ACC112 (cell line): ENCODE measurements at regions not wholly inside any gene's neighbourhood (a gene's known extent, or its start where the extent isn't known, plus 50 kb on each side); places are given as distances from the start of the nearest gene placed in this dataset.

Source experiments
- H2AFZ ChIP-seq: fragments of 200-600 bp; sonication (generic); one replicate; pipeline ENCODE4 v1.6.0; 2017; ENCODE audit warnings: antibody characterized with exemption, low read length; ENCODE audit not compliant: unreplicated experiment
- H3K27ac ChIP-seq: fragments of 200-600 bp; sonication (generic); 2 replicates; pipeline ENCODE4 v1.5.1; 2014; ENCODE audit warnings: low read depth, mild to moderate bottlenecking, antibody characterized with exemption, low read length, moderate library complexity
- H3K27me3 ChIP-seq: fragments of 200-600 bp; sonication (generic); 2 replicates; pipeline ENCODE4 v1.6.1; 2014; ENCODE audit warnings: mild to moderate bottlenecking, antibody characterized with exemption, low read length, moderate library complexity, mixed read lengths; ENCODE audit not compliant: insufficient read depth
- H3K36me3 ChIP-seq: fragments of 200-600 bp; sonication (generic); 2 replicates; pipeline ENCODE4 v1.6.1; 2016; ENCODE audit warnings: mild to moderate bottlenecking, antibody characterized with exemption, low read length, moderate library complexity, mixed read lengths; ENCODE audit not compliant: insufficient read depth
- H3K4me1 ChIP-seq: fragments of 200-600 bp; sonication (generic); one replicate; pipeline ENCODE4 v1.6.1; 2016; ENCODE audit warnings: low read length, mixed read lengths; ENCODE audit not compliant: insufficient read depth, unreplicated experiment, control insufficient read depth
- H3K4me3 ChIP-seq: fragments of 200-600 bp; sonication (generic); 2 replicates; pipeline ENCODE4 v1.5.1; 2014; ENCODE audit warnings: mild to moderate bottlenecking, low read depth, low read length
- H3K79me2 ChIP-seq: fragments of 200-600 bp; sonication (generic); one replicate; pipeline ENCODE4 v1.6.0; 2016; ENCODE audit warnings: low read length; ENCODE audit not compliant: control insufficient read depth, unreplicated experiment, insufficient read depth

DNA sequence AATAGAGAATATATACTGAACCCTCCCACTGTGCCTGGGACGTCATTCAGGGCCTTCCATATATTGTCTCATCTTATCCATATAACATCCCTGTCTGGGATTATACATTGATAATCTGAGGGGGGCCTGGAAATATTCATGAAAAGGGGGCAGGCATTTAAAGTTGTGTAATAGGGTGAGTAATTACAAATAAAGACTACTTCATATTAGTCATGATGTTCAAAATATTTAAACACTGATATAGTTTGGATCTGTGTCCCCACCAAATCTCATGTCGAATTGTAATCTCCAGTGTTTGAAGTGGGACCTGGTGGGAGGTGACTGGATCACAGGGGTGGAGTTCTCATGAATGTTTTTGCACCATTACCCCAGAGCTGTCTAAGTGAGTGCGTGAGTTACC, 97.8 kb downstream of the AQP9 start:
- no peak overlapping the region for H3K4me3 ChIP-seq

DNA sequence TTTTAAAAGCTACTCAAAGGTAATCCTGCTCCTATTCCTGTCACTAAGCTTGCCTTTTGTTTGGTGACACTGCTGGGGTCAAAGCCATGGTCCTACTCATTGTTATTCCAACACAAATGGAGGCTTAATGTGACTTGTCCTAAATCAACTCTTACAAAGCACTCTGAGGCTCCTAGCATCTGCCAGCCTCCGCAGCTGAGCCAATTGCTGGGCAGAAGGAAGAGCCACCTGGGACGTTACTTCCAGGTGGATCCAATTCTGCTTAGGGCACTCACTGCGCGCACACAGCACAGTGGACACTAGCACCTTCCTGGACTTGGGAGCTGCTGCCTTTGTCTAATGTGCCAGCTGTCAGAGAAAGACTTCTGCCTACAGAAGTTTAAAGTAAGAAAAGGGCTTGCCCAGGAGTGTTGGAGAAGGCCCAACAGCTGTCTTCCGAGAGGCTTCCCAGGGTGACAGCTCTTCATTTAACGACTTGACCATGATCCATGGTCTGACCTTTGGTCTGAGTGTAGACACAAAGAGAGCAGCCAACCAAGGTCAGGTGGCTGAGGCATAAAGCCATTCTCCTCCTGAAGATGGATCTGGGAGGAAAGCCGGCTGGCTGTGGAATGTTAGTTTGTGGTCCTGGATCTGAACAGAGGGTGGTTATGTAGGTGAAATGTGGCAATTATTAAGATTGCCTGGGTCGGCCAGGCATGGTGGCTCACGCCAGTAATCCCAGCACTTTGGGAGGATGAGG, 102.2 kb downstream of the AQP9 start:
- Histone ChIP-seq H3K4me1 (no peaks in the 10 kb centered on the region), H3K27me3 (peaks cover 9% of the 10 kb centered on the region), H3K27ac (no peak overlapping the region), H3K79me2 (no peaks in the 10 kb centered on the region), H3K36me3 (no peaks in the 10 kb centered on the region), H3K4me3 (no peak overlapping the region), H2AFZ (no peak overlapping the region)

More for the DNA sequence above, 97.8 kb downstream of the AQP9 start:
- H3K27me3 ChIP-seq = no peaks in the 10 kb centered on the region
- no peaks in the 10 kb centered on the region for H3K36me3 ChIP-seq
- no peaks in the 10 kb centered on the region for H3K79me2 ChIP-seq
- no peaks in the 10 kb centered on the region for H3K4me1 ChIP-seq
- H3K27ac ChIP-seq = no peak overlapping the region
- H2AFZ ChIP-seq = no peak overlapping the region

- Histone ChIP-seq H3K79me2 (no peaks in the 10 kb centered on the region), H3K4me3 (no peak overlapping the region), H2AFZ (no peak overlapping the region), H3K27me3 (peaks cover 11% of the 10 kb centered on the region), H3K27ac (no peak overlapping the region), H3K4me1 (no peaks in the 10 kb centered on the region), H3K36me3 (no peaks in the 10 kb centered on the region)
Measured at GRCh38 chr15:58241872-58242271, 103.7 kb downstream of the AQP9 start.

GRCh38 chr15:58243070-58243469, 104.9 kb downstream of the AQP9 start:
- Histone ChIP-seq H2AFZ (no peak overlapping the region), H3K27ac (no peak overlapping the region), H3K4me3 (no peak overlapping the region), H3K27me3 (peaks cover 11% of the 10 kb centered on the region), H3K36me3 (no peaks in the 10 kb centered on the region), H3K79me2 (no peaks in the 10 kb centered on the region), H3K4me1 (no peaks in the 10 kb centered on the region)

DNA sequence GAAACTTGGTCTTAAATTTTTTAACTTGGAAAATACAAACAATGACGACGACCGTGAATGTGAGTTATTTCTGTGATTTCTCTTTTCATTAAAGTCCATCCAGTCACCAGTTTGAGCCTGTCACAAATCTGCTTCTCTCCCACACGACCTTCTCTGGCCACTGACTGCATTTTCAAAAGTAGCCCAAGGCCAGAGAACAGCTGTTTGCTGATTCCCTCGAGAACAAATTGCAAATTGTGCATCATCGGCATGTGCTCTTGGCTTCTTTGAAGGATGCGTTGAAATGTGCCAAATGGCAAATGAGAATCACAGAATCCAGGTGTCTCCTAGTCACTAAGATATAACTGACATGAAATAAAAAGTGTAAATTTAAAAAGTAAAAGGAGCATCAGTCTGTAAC, 106.4 kb downstream of the AQP9 start:
- no peak overlapping the region for H3K4me3 ChIP-seq
- no peaks in the 10 kb centered on the region for H3K79me2 ChIP-seq
- H3K4me1 ChIP-seq = no peaks in the 10 kb centered on the region
- H2AFZ ChIP-seq = no peak overlapping the region
- peaks cover 11% of the 10 kb centered on the region for H3K27me3 ChIP-seq
- H3K27ac ChIP-seq = no peak overlapping the region
- no peaks in the 10 kb centered on the region for H3K36me3 ChIP-seq

GRCh38 chr15:58246041-58246440, 107.9 kb downstream of the AQP9 start:
- Histone ChIP-seq H3K36me3 (no peaks in the 10 kb centered on the region), H3K27me3 (peaks cover 11% of the 10 kb centered on the region), H3K79me2 (no peaks in the 10 kb centered on the region), H3K4me3 (no peak overlapping the region), H2AFZ (no peak overlapping the region), H3K27ac (no peak overlapping the region), H3K4me1 (no peaks in the 10 kb centered on the region)

DNA sequence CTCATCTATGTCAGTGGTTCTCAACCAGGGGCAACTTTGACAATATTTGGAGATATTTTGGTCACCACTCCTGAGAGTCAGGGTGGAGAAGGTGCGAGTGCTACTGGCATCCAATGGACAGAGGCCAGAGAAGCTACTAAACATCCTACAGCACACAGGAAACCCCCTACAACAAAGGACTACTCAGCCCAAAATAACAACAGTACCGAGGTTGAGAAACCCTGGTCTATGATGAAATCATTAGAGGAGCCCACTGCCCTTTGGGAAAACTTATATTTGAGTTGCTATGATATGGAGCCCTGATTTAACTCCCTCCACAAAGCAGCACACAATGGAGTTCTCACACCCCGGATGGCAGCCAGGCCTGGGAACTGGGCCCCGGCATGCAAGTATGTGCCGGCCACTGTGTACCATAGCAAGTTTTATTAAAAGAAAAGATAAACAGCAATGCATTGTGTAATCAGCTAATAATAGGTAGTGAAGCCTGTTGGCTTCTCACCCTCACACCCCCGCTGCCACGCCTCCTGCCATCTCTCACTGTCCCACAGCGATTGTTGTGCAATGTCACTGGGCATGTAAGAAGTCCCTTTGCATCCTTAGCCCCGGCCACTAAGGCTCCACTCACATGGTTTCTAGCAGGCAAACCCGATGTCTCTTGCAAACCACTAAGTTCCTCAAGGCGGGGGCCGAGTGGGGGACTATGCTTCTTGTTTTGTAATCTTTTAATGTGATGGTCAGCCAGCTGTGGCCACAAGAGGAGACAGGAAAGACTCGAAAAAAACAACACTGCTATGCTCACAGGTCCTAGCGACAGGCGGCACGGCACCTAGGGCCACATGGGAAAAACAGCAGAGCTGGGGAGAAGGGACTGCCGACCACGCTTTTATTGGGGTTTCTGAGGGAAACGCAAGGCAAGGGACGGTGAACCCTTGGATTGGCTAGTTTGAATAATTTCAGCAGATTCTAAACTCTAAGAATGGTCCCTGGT, 110.0 kb downstream of the AQP9 start:
- Histone ChIP-seq H3K79me2 (no peaks in the 10 kb centered on the region), H3K27me3 (peaks cover 16% of the 10 kb centered on the region), H3K27ac (no peak overlapping the region), H2AFZ (no peak overlapping the region), H3K36me3 (no peaks in the 10 kb centered on the region), H3K4me1 (no peaks in the 10 kb centered on the region), H3K4me3 (no peak overlapping the region)

GRCh38 chr15:58249646-58250312, 111.6 kb downstream of the AQP9 start:
- H3K4me1 ChIP-seq = no peaks in the 10 kb centered on the region

DNA sequence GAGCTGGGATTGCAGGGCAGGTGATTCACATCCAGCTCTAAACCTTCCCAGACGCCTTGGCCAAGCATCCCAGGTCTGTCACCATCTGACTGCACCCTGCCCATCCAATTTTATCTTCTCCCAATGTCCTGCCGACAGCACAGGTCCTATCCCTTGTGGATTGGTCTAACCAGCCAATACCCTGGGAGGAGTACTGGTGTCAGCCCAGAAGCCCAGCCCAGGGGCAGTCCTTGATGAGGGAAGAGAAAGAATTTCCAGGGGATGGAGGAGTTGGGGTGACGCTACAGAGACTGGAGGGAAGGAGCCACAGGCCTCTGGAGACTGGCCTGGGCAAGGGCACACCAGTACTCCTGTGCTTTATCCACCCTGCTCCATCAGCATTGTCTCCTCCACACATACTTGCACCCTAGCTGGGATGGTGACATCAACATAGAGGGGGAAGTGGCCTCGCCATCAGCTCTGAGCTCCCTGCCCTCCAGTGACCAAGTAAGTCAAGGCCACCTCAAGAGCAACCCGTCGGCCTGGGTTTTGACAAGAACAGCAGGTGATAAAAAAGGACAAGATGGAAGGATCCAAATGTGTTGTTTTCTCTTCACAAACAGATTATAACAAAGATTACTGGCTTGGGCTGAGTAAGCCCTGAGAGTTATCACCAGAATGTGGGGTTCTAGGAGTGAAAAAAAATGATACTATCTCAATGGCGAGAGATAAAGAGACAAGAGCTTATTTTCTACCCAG, 114.6 kb downstream of the AQP9 start:
- Histone ChIP-seq H3K36me3 (no peaks in the 10 kb centered on the region), H3K27ac (no peak overlapping the region)

More at GRCh38 chr15:58249646-58250312, 111.6 kb downstream of the AQP9 start:
- H3K79me2 ChIP-seq = no peaks in the 10 kb centered on the region
- H3K36me3 ChIP-seq = no peaks in the 10 kb centered on the region
- H2AFZ ChIP-seq = no peak overlapping the region
- H3K27ac ChIP-seq = no peak overlapping the region
- no peak overlapping the region for H3K4me3 ChIP-seq
- H3K27me3 ChIP-seq = peaks cover 16% of the 10 kb centered on the region

DNA sequence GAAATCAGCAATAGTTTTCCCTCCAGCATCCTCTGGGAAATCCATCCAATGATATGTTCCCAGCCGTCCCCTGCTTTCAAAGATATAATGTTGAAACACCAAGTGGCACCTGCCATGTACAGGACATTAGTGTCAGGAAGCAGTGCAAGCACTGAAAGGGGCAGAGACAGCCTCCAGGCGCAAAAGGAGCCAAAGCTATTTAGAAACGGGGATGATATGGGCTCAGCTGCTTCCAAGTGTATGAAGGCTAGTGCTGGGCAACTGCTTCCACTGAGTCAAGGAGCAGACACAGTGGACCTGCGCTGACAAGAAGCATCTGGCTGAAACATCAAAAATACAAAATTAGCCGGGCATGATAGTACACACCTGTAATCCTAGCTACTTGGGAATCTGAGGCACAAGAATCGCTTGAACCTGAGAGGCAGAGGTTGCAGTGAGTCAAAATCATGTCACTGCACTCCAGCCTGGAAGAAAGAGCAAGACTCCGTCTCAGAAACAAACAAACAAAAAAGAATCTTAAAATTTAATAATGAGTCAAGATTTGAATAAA, 119.7 kb downstream of the AQP9 start:
- no peak overlapping the region for H3K4me3 ChIP-seq
- no peaks in the 10 kb centered on the region for H3K36me3 ChIP-seq
- peaks cover 7% of the 10 kb centered on the region for H3K4me1 ChIP-seq
- H3K79me2 ChIP-seq = no peaks in the 10 kb centered on the region
- peaks cover 13% of the 10 kb centered on the region for H3K27me3 ChIP-seq
- no peak overlapping the region for H2AFZ ChIP-seq
- no peak overlapping the region for H3K27ac ChIP-seq

More for the DNA sequence above, 114.6 kb downstream of the AQP9 start:
- no peak overlapping the region for H2AFZ ChIP-seq
- no peaks in the 10 kb centered on the region for H3K79me2 ChIP-seq
- peaks cover 15% of the 10 kb centered on the region for H3K27me3 ChIP-seq
- H3K4me3 ChIP-seq = no peak overlapping the region
- H3K4me1 ChIP-seq = no peaks in the 10 kb centered on the region
